ENCODE measurements at regions not wholly inside any gene's neighbourhood (a gene's known extent, or its start where the extent isn't known, plus 50 kb on each side); places are given as distances from the start of the nearest gene placed in this dataset.
"Not testable (repeated sequence)": the region's sequence is repeated elsewhere in the genome, so short reads cannot be mapped to it uniquely, and the experiment has no call there.

DNA sequence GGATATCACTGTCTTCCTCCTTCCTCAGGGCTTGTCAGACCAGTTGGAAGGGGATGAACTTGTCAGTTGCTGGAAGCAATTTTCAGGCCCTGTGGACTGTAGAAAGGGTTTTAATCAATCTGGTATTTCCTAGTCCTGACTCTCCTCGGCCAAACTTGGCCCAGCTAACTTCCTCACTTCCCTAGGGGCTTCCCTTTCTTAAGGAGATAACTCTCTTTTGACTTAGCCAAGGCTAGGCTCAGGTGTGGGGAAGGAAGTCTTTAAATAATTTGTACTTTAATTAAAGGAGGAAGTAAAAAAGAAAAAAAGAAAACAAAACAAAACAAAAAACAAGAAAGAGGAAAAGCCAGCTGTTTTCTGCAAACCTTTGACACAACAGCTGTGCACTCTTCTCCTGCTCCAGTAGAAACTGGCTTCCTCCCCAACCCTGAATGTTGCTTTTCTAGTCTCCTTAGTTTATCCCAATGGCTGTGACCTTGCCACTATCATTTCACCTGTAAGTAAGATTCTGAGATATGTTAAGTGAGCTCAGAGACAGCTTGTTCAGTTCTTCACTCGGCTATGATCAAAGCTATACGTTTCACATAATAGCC, 53.0 kb upstream of the ST3GAL6 start:
- no peak for DNase-seq (ENCODE audit: low read depth)
- H3K4me3 ChIP-seq (ENCODE audit: low read depth, low read length), result no peak overlapping the region
- TF ChIP-seq, protein P1, sequence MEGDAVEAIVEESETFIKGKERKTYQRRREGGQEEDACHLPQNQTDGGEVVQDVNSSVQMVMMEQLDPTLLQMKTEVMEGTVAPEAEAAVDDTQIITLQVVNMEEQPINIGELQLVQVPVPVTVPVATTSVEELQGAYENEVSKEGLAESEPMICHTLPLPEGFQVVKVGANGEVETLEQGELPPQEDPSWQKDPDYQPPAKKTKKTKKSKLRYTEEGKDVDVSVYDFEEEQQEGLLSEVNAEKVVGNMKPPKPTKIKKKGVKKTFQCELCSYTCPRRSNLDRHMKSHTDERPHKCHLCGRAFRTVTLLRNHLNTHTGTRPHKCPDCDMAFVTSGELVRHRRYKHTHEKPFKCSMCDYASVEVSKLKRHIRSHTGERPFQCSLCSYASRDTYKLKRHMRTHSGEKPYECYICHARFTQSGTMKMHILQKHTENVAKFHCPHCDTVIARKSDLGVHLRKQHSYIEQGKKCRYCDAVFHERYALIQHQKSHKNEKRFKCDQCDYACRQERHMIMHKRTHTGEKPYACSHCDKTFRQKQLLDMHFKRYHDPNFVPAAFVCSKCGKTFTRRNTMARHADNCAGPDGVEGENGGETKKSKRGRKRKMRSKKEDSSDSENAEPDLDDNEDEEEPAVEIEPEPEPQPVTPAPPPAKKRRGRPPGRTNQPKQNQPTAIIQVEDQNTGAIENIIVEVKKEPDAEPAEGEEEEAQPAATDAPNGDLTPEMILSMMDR (IDR thresholded peaks at IDR 0.05; ENCODE audit: insufficient read depth, low read length), result no peak

DNA sequence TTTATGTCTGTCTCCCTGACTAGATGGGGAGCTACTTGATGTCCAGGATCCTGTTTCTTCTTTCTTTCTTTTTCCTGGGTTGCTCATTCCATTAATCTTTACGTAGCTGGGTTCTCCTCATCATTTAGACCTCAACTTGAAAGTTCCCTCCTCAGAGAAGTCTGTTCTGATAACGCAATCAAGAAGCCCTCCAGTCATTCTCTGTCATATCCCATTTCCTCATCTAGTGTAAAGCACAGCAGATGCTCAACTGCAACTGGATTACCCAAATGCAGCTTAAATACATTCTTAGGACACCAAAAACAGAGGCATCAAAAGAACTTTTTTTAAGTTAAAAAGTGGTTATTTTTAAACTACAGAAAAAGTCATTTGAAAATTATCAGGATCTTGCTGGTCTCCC, 51.7 kb upstream of the ST3GAL6 start:
- DNase-seq (ENCODE audit: low read depth), result no peak
- TF ChIP-seq, protein P1 (IDR thresholded peaks at IDR 0.05; ENCODE audit: insufficient read depth, low read length), result no peak
- H3K4me3 ChIP-seq (ENCODE audit: low read depth, low read length), result no peak overlapping the region

DNA sequence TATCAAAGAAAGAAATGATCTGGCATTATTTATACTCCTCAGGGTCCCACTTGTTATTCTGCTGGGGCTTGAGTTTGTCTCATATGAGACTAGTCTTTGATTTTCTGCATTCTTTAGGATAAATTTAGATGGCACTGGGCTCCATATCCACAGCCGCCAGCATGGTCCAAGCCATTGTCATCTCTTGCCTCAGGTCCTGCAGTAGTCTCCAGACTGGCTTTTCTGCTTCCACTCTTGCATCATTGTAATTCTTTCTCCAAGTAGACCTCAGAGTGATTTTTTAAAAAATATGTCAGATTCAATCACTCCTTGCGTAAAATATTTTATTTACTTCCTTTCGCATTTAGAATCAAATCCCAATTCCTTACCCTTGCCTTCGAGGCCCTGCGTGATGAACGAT, 50.4 kb upstream of the ST3GAL6 start:
- TF ChIP-seq, protein P1 (IDR thresholded peaks at IDR 0.05; ENCODE audit: insufficient read depth, low read length), result no peak
- no peak overlapping the region for H3K4me3 ChIP-seq (ENCODE audit: low read depth, low read length)
- no peak for DNase-seq (ENCODE audit: low read depth)

DNA sequence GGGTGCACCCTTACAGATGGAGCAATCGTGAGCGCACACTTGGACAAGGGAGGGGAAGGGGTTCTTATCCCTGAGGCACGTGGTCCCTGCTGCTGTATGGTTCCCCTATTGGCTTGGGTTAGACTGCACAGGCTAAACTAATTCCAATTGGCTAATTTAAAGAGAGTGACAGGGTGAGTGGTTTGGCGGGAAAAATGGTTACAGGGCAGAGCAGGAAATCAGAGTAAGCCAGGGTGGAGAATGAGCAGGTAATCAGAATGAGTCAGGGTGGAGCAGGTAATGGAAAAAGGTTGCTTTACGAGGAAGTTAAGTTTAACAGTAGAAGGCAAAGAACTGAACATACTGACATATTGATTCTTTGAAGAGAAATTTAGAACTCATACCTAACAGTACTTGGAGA, 49.8 kb upstream of the ST3GAL6 start:
- not testable (repeated sequence) for DNase-seq (ENCODE audit: low read depth); H3K4me3 ChIP-seq (ENCODE audit: low read depth, low read length)

All from fibroblast of the aortic adventitia (primary cell).